ENCODE measurements at regions not wholly inside any gene's neighbourhood (a gene's known extent, or its start where the extent isn't known, plus 50 kb on each side); places are given as distances from the start of the nearest gene placed in this dataset.
A peak's percentile ranks its signal among the peaks of the same experiment; 100 is the strongest.

DNA sequence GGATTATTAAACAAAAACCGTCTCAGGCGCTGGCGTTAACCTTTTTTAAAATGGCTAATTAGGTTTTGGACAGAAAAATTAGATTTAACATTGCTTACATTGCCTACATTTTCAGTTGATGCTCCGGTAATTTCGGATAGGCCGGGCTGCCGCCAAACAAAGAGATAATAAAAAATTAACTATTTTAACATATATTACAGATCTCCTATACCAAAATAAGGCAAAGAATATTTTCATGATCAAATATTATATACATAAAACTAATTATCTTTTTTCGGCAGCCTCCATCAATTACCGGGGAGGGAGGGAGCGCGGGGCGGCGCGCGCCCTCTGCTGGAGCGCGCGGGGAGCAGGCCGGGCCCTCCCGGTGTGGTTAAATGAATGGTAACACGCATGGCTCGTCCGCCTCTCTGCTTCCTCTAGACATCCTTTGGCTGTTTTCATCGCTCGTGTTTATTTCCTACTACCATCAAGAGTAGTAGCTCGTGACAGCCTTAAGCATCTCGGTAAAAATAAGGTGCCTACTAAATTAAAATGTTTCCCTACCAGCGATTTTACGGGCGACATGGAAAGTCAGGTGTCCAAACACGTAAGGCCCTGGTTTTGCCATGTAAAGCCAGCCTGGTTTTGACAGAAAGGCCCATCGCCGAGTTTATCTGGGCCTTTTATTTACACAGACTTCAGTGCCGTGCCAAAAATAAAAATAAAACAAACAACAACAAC, 52.4 kb upstream of the TMEM33 start:
- no peak for TF ChIP-seq EZH2phosphoT487 (IDR thresholded peaks at IDR 0.05; ENCODE audit: low read length)
- TF ChIP-seq, protein P1, sequence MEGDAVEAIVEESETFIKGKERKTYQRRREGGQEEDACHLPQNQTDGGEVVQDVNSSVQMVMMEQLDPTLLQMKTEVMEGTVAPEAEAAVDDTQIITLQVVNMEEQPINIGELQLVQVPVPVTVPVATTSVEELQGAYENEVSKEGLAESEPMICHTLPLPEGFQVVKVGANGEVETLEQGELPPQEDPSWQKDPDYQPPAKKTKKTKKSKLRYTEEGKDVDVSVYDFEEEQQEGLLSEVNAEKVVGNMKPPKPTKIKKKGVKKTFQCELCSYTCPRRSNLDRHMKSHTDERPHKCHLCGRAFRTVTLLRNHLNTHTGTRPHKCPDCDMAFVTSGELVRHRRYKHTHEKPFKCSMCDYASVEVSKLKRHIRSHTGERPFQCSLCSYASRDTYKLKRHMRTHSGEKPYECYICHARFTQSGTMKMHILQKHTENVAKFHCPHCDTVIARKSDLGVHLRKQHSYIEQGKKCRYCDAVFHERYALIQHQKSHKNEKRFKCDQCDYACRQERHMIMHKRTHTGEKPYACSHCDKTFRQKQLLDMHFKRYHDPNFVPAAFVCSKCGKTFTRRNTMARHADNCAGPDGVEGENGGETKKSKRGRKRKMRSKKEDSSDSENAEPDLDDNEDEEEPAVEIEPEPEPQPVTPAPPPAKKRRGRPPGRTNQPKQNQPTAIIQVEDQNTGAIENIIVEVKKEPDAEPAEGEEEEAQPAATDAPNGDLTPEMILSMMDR (IDR thresholded peaks at IDR 0.05; ENCODE audit: low read length) = peak; percentile 81
